HepG2 (cell line): ENCODE measurements at regions not wholly inside any gene's neighbourhood (a gene's known extent, or its start where the extent isn't known, plus 50 kb on each side); places are given as distances from the start of the nearest gene placed in this dataset.

Experiments
- FLYWCH1 ChIP-seq: sonication (generic); formaldehyde crosslinking; IDR thresholded peaks from 2 replicates; pipeline ENCODE4 v1.8.1; 2023; ENCODE audit warnings: mild to moderate bottlenecking, missing genetic modification reagents
- FOXA1 ChIP-seq, 2 experiments: fragments of 450-650 bp in 1 of 2; sonication (generic) in 1 of 2; formaldehyde crosslinking in 1 of 2; IDR thresholded peaks; 2 replicates each; pipeline versions ENCODE4 v1.4.0 to v1.6.1; 2016 to 2020; ENCODE audit warnings: missing genetic modification reagents in 1 of 2
- FOXM1 ChIP-seq: sonication (generic); formaldehyde crosslinking; IDR thresholded peaks from 2 replicates; pipeline ENCODE4 v1.5.0; 2020; ENCODE audit warnings: missing genetic modification reagents
- GFI1 ChIP-seq: sonication (generic); formaldehyde crosslinking; IDR thresholded peaks from 2 replicates; pipeline ENCODE4 v1.5.0; 2020; ENCODE audit warnings: missing genetic modification reagents, mild to moderate bottlenecking, borderline replicate concordance
- IKZF1 ChIP-seq: fragments of 450-650 bp; IDR thresholded peaks from 2 replicates; pipeline ENCODE4 v1.7.1; 2016
- KLF9 ChIP-seq: IDR thresholded peaks from 2 replicates; pipeline ENCODE4 v1.6.1; 2016; ENCODE audit warnings: low read depth
- KMT2B ChIP-seq: IDR thresholded peaks from 2 replicates; pipeline ENCODE4 v1.6.1; 2016; ENCODE audit warnings: missing genetic modification reagents, missing compliant biosample characterization
- MLLT10 ChIP-seq: sonication (generic); formaldehyde crosslinking; IDR thresholded peaks from 2 replicates; pipeline ENCODE4 v1.4.0; 2020; ENCODE audit warnings: missing genetic modification reagents
- MXD4 ChIP-seq: IDR thresholded peaks from 2 replicates; pipeline ENCODE4 v1.6.1; 2016; ENCODE audit warnings: mild to moderate bottlenecking, missing biosample characterization, missing genetic modification reagents
- NBN ChIP-seq: fragments of 450-650 bp; conservative IDR thresholded peaks from 2 replicates; pipeline ENCODE4 v1.6.1; 2017
- NCOA2 ChIP-seq: sonication (generic); formaldehyde crosslinking; IDR thresholded peaks from 2 replicates; pipeline ENCODE4 v1.8.0; 2022; ENCODE audit warnings: inconsistent platforms
- NONO ChIP-seq, 2 experiments: fragments of 450-650 bp in 1 of 2; sonication (generic) in 1 of 2; formaldehyde crosslinking in 1 of 2; IDR thresholded peaks in 1 of 2; conservative IDR thresholded peaks in 1 of 2; 2 replicates each; pipeline versions ENCODE4 v1.6.1 to v1.8.0; 2017 to 2022; ENCODE audit warnings: mild to moderate bottlenecking in 1 of 2, missing genetic modification reagents in 1 of 2, moderate library complexity in 1 of 2
- ONECUT2 ChIP-seq: sonication (generic); formaldehyde crosslinking; IDR thresholded peaks from 2 replicates; pipeline ENCODE4 v1.4.0; 2020; ENCODE audit warnings: missing genetic modification reagents
- RBM22 ChIP-seq: fragments of 200-400 bp; formaldehyde crosslinking; optimal IDR thresholded peaks from 2 replicates; pipeline ENCODE3; 2017; ENCODE audit warnings: mild to moderate bottlenecking, low read length, moderate library complexity
- ZFY ChIP-seq: sonication (generic); formaldehyde crosslinking; IDR thresholded peaks from 2 replicates; pipeline ENCODE4 v1.4.0; 2020; ENCODE audit warnings: missing genetic modification reagents
- ZNF264 ChIP-seq: sonication (generic); formaldehyde crosslinking; IDR thresholded peaks from 2 replicates; pipeline ENCODE4 v1.4.0; 2020; ENCODE audit warnings: missing genetic modification reagents
- ZNF282 ChIP-seq: fragments of 450-650 bp; IDR thresholded peaks from 2 replicates; pipeline ENCODE4 v1.6.1; 2018; ENCODE audit not compliant: partially characterized antibody
- ZNF496 ChIP-seq: sonication (generic); formaldehyde crosslinking; IDR thresholded peaks from 2 replicates; pipeline ENCODE4 v1.8.1; 2023; ENCODE audit warnings: mild to moderate bottlenecking, moderate library complexity, missing genetic modification reagents; ENCODE audit not compliant: insufficient replicate concordance
- ZNF891 ChIP-seq: sonication (generic); formaldehyde crosslinking; IDR thresholded peaks from 2 replicates; pipeline ENCODE4 v1.5.0; 2020; ENCODE audit warnings: mild to moderate bottlenecking, missing genetic modification reagents
- ZSCAN29 ChIP-seq: sonication (generic); formaldehyde crosslinking; conservative IDR thresholded peaks from 2 replicates; pipeline ENCODE4 v1.4.0; 2020; ENCODE audit warnings: mild to moderate bottlenecking, missing genetic modification reagents
- TF ChIP-seq, protein P1 (sequence below): sonication (generic); formaldehyde crosslinking; IDR thresholded peaks from 2 replicates; pipeline ENCODE4 v1.8.0; 2022; ENCODE audit warnings: missing genetic modification reagents, mild to moderate bottlenecking, moderate library complexity, borderline replicate concordance
- TF ChIP-seq, protein P2 (sequence below): IDR thresholded peaks from 2 replicates; pipeline ENCODE4 v1.6.1; 2016; ENCODE audit warnings: control low read depth
- TF ChIP-seq, protein P3 (sequence below): IDR thresholded peaks from 2 replicates; pipeline ENCODE4 v1.4.0; 2020; ENCODE audit warnings: mild to moderate bottlenecking, missing genetic modification reagents
- TF ChIP-seq, protein P4 (sequence below): sonication (generic); formaldehyde crosslinking; conservative IDR thresholded peaks from 2 replicates; pipeline ENCODE4 v1.5.0; 2020; ENCODE audit warnings: missing genetic modification reagents

DNA sequence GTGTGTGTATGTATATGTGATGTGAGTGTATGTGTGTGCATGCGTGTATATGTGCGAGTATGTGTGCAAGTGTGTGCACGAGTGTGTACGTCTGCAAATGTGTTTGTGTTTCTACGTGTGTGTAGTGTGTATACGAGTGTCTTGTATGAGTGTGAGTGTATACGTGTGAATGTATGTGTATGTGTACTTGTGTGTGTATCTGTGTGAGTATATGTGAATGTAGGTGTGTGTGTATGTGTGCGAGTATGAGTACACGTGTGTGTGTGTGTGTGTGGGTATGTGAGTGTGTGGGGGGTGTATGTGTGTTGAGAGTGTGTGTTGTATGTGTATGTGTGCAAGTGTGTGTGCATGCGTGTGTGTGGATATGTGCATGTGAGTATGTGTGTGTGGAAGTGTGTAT lies 602.0 kb upstream of the CDH4 start (continued):
- no peak for TF ChIP-seq ZNF264 (CRISPR knock-in tag)
- peak; percentile 94; the same call in 1 of the 2 replicates for TF ChIP-seq NBN
- TF ChIP-seq NCOA2 (CRISPR knock-in tag), result no peak
- TF ChIP-seq ONECUT2 (CRISPR knock-in tag), result no peak
- no peak for TF ChIP-seq ZNF496 (CRISPR knock-in tag)
- no peak for TF ChIP-seq FOXM1 (CRISPR knock-in tag)
- TF ChIP-seq GFI1, result no peak
- peak; percentile 70 for TF ChIP-seq FOXA1 (IDR thresholded peaks at IDR 0.05)
- no peak for TF ChIP-seq FOXA1 (CRISPR knock-in tag; IDR thresholded peaks at IDR 0.05)
- TF ChIP-seq RBM22, result no peak
- no peak for TF ChIP-seq KLF9 (CRISPR knock-in tag)
- no peak for TF ChIP-seq KMT2B (CRISPR knock-in tag)
- no peak for TF ChIP-seq ZFY (CRISPR knock-in tag)
- TF ChIP-seq IKZF1, result peak; percentile 96; the same call in 1 of the 2 replicates
- TF ChIP-seq, protein P1, sequence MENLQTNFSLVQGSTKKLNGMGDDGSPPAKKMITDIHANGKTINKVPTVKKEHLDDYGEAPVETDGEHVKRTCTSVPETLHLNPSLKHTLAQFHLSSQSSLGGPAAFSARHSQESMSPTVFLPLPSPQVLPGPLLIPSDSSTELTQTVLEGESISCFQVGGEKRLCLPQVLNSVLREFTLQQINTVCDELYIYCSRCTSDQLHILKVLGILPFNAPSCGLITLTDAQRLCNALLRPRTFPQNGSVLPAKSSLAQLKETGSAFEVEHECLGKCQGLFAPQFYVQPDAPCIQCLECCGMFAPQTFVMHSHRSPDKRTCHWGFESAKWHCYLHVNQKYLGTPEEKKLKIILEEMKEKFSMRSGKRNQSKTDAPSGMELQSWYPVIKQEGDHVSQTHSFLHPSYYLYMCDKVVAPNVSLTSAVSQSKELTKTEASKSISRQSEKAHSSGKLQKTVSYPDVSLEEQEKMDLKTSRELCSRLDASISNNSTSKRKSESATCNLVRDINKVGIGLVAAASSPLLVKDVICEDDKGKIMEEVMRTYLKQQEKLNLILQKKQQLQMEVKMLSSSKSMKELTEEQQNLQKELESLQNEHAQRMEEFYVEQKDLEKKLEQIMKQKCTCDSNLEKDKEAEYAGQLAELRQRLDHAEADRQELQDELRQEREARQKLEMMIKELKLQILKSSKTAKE, result no peak
- peak; percentile 27 for TF ChIP-seq ZNF282
- TF ChIP-seq FLYWCH1 (CRISPR knock-in tag), result no peak
- TF ChIP-seq, protein P2, sequence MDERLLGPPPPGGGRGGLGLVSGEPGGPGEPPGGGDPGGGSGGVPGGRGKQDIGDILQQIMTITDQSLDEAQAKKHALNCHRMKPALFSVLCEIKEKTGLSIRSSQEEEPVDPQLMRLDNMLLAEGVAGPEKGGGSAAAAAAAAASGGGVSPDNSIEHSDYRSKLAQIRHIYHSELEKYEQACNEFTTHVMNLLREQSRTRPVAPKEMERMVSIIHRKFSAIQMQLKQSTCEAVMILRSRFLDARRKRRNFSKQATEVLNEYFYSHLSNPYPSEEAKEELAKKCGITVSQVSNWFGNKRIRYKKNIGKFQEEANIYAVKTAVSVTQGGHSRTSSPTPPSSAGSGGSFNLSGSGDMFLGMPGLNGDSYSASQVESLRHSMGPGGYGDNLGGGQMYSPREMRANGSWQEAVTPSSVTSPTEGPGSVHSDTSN (CRISPR knock-in tag), result no peak
- TF ChIP-seq MXD4 (CRISPR knock-in tag), result no peak
- TF ChIP-seq ZSCAN29, result no peak
- peak; percentile 78; the same call in 1 of the 2 replicates for TF ChIP-seq NONO (IDR thresholded peaks at IDR 0.05)
- TF ChIP-seq NONO (CRISPR knock-in tag; conservative IDR thresholded peaks at IDR 0.05), result no peak
- TF ChIP-seq, protein P3, sequence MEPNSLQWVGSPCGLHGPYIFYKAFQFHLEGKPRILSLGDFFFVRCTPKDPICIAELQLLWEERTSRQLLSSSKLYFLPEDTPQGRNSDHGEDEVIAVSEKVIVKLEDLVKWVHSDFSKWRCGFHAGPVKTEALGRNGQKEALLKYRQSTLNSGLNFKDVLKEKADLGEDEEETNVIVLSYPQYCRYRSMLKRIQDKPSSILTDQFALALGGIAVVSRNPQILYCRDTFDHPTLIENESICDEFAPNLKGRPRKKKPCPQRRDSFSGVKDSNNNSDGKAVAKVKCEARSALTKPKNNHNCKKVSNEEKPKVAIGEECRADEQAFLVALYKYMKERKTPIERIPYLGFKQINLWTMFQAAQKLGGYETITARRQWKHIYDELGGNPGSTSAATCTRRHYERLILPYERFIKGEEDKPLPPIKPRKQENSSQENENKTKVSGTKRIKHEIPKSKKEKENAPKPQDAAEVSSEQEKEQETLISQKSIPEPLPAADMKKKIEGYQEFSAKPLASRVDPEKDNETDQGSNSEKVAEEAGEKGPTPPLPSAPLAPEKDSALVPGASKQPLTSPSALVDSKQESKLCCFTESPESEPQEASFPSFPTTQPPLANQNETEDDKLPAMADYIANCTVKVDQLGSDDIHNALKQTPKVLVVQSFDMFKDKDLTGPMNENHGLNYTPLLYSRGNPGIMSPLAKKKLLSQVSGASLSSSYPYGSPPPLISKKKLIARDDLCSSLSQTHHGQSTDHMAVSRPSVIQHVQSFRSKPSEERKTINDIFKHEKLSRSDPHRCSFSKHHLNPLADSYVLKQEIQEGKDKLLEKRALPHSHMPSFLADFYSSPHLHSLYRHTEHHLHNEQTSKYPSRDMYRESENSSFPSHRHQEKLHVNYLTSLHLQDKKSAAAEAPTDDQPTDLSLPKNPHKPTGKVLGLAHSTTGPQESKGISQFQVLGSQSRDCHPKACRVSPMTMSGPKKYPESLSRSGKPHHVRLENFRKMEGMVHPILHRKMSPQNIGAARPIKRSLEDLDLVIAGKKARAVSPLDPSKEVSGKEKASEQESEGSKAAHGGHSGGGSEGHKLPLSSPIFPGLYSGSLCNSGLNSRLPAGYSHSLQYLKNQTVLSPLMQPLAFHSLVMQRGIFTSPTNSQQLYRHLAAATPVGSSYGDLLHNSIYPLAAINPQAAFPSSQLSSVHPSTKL (CRISPR knock-in tag), result no peak
- TF ChIP-seq ZNF891 (CRISPR knock-in tag), result no peak
- TF ChIP-seq MLLT10 (CRISPR knock-in tag), result no peak
- TF ChIP-seq, protein P4, sequence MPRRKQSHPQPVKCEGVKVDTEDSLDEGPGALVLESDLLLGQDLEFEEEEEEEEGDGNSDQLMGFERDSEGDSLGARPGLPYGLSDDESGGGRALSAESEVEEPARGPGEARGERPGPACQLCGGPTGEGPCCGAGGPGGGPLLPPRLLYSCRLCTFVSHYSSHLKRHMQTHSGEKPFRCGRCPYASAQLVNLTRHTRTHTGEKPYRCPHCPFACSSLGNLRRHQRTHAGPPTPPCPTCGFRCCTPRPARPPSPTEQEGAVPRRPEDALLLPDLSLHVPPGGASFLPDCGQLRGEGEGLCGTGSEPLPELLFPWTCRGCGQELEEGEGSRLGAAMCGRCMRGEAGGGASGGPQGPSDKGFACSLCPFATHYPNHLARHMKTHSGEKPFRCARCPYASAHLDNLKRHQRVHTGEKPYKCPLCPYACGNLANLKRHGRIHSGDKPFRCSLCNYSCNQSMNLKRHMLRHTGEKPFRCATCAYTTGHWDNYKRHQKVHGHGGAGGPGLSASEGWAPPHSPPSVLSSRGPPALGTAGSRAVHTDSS (CRISPR knock-in tag), result no peak
